SKM-1 treated with dmso at 0.1 percent for 144 hours (cell line): ENCODE measurements at regions not wholly inside any gene's neighbourhood (a gene's known extent, or its start where the extent isn't known, plus 50 kb on each side); places are given as distances from the start of the nearest gene placed in this dataset.
A peak's percentile ranks its signal among the peaks of the same experiment; 100 is the strongest.
"Not testable (repeated sequence)": the region's sequence is repeated elsewhere in the genome, so short reads cannot be mapped to it uniquely, and the experiment has no call there.

Experiments
- DNase-seq: peaks from one replicate; lab custom pipeline; 2025; ENCODE audit not compliant: unreplicated experiment; lab: John Stamatoyannopoulos, UW

DNA sequence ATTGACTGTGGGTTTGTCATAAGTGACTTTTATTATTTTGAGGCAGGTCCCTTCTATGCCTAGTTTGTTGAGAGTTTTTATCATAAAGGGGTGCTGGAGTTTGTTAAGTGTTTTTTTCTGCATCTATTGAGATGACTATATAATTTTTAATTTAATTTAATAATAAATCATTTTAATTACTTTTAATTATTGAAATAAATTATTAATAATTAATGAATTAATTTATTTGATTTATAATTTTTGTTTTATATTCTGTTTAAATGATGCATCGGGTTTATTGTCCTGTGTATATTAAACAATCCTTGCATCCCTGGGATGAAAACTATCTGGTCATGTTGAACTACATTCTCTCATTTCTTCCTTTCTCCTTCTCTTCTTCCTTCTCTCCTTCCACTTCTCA, 1352.2 kb upstream of the PRR20A start:
- no peak for DNase-seq

DNA sequence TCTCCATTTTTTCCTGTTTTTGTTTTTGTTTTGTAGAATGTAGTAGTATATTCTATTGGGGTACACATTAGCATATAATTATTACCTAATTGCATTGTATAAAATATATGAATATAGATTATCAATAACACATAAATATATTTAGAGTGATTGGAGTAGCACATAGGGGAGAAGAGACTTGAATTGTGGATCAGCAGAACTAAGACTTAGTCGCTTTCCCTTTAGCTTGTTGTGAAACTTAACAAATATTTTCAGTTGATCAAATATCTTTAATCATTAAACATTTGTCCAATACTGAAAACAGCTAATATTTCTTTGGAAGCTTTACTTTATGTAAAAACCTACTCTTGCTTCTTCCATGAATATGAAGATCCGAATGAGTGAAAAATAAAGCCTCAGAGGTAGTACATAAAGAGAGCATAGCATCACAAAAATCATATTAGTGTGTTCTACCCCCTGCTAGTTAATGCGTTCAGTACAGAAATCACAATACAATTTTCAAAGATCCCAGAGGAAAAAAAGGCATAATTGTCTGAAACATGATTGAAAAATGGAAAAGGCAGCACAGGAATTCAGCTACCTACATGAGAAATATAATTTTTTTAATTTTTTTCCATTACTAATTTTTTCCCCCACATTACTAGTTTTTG, 1348.0 kb upstream of the PRR20A start:
- DNase-seq, result no peak

DNA sequence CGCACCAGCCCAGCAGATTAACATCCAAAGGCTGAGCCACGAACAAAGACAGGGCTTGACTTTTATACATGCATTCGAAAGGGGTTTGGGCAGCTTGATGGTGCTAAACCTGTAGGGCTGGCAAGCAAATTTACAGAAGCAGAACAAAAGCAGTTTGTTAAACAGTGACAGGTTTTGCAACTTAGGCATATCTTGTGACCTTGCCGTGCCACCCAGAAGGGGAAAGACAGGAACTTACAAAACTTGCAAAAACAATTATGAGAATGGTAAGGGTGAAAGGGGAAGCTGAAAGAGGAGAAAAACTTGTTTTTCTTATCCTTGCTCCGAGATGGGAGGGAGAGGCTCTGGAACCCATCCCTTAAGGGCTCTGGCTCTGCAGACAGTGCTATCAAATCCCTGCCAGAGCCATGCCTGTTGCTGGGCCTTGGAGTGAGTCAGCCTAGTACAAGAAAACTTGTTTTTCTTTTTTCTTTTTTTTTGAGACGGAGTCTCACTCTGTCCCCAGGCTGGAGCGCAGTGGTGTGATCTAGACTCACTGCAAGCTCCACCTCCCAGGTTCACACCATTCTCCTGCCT, 1325.2 kb upstream of the PRR20A start:
- peak; percentile 96 for DNase-seq

DNA sequence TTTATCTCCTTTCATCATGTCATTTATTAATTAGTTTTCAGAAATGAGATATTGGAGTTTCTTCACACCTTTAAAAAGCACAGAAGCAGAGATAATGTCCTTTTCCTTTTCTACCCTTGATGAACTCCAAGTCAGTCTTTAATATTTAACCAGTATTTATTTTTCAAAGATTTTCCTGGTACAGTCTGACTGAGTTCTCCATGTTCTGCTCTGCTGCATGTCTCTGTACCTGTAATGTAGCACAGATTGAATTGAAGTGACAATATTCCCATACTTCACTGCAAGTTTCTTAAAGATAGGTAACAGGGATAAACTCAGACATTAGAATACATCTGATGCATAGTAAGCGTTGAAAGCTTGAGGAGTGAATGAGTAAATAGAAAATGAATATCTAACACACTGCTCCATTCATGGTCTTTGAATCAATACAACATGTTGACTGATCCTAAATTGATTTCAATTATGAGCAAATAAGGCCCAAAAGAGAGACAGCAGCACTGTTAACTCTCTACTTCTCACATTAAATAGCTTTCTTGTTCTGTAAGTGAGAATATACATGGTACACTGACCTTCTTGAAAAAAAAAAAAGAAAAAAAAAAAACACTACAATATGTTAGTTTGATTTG, 1323.6 kb upstream of the PRR20A start:
- DNase-seq, result no peak

DNA sequence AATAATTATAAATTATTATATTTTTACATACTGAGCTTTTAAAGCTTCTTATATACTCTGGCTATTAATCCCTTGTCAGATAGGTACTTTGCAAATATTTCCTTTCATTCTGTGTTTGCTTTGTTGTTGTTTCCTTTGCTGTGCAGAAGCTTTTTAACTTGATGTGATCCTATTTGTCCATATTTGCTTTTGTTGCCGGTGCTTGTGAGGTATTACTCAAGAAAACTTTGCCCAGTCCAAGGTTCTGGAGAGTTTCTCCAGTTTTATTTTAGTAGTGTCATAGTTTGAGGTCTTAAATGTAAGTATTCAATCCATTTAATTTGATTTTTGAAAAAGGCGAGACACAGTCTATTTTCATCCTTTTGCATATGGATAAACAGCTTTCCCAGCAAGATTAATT, 1319.9 kb upstream of the PRR20A start:
- DNase-seq, result no peak

DNA sequence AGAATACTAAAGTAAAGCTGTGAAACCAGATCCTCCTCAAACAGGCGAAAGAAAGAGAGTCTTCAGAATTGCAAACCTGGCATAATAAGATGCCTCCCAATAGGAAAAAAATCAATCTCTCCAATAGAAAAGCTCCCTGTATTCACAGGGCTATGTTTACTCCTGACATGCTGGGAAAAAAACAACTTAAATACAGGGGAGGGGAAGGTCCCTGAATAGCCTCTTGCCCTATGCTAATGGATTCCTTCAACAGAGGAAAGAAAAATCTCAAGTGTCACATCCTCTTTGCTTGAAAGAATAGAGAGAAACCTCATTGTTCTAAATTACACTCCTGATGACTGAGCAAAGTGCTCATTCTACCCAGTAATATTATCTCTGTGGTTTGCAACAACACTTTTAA, 1271.1 kb upstream of the PRR20A start:
- no peak for DNase-seq

DNA sequence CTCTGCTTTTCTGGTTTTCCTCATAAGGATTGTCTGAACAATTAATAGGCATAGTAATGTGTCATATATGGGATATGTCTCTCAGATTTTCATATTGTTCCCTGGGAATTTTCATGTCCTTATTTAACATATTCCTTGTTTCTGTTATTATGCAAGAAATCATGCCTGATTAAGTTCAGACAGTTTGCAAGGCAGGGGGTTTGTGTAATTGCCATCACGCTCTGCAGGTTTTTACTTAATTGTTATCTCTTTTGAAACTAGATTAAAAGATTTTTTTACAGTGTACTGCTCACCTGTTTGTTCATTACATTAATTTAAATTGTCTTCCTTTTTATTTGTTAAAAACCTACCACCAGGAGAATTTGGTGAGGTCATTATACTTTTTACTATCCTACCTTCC, 1253.2 kb upstream of the PRR20A start:
- no peak for DNase-seq

DNA sequence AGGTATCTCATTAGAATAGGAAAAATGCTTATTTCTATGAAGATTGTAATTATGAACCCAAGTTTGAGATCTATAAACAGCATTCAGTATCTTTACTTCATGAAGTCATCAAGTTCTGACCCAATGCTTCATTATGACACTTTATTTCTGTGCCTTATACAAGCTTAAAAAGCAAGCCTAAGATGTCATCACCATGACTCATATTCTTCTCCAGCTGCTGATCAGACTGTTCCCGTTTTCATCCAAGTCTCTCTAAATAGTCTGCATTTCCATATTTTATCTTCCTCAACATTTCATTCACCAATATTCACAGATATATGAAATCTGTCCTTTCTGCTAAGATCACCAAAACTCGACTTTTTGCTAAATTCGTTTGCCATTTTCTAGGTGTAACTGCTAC, 1247.2 kb upstream of the PRR20A start:
- no peak for DNase-seq

DNA sequence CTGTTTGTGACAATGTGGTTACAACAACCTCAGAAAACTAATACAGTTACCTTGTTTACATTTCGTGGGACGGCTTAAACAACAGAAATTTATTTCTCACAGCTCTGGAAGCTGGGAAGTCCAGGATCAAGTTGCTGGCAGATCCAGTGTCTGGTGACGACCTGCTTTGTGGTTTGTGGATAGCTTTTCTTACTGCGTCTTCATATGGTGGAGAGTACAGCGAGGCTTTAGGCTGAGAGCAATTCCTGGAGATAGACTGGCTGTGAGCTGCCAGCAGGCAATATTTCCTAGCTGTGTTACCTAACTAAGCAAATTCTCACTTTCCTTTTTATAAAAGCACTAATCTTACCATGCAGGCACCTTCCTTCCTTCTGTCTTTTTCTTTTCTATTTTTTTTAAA, 1203.5 kb upstream of the PRR20A start:
- no peak for DNase-seq

DNA sequence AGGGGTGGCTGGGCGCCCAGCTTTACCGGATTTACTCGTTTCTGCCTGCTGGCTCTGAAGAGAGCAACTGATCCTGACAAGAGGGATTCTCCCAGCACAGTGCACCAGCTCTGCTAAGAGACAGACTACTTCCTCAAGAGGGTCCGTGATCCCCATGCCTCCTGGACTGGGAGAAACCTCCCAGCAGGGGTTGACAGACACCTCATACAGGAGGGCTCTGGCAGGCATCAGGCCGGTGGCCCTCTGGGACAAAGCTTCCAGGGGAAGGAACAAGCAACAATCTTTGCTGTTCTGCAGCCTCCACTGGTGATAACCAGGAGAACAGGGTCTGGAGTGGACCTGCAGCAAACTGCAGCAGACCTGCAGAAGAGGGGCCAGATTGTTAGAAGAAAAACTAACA, 1192.5 kb upstream of the PRR20A start:
- DNase-seq, result no peak

DNA sequence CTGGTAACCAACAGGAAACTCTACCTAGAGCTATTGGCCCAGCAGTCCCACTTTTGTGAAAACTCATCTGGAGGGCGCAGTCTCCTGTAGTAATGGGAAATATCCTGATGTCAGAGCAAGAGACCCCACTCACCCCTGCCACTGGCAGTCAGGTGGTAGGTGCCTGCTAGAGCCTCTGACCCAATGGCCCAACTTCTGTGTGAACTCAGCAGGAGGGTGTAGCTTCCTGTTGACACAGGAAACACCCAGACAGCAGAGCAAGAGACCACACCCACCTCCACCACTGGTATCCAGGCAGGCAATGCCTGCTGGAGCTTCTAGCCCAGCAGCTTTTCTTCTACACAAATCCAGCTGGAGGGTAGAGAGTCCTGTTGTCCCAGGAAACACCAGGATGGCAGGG, 1176.8 kb upstream of the PRR20A start:
- no peak for DNase-seq

DNA sequence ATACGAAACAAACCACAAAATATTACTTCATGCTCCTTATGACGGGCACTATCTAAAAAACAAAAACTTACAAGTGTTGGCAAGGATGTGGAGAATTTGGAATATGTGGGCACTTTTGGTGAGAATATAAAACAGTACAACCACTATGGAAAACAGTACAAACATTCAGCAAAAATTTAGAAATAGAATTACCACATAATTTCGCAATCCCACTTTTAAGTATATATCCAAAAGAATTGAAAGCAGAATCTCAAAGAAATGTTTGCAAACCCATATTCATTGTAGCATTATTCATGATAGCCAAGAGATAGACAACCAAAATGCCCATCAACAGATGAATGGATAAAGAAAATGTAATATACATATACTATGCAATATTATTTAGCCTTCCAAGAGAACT, 1173.7 kb upstream of the PRR20A start:
- DNase-seq, result no peak

DNA sequence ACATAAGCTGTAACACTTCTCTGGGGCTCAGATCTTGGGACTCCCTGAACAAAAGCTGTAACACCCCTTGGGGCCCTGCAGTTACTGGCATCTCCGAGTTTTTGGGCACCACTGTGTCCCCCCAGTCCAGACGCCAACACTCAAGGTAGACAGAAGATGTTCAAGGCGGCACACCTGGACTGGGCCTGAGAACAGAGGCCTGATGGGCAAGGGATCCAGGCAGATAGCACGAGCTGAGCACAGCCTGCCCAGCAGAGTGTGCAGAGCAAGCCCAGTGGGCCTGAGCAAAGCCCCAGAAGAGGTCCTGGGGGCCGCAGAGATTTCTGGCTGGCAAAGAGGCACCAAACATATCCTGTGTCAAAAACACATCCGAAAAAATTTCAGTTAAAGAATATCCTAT, 1163.3 kb upstream of the PRR20A start:
- DNase-seq, result no peak

DNA sequence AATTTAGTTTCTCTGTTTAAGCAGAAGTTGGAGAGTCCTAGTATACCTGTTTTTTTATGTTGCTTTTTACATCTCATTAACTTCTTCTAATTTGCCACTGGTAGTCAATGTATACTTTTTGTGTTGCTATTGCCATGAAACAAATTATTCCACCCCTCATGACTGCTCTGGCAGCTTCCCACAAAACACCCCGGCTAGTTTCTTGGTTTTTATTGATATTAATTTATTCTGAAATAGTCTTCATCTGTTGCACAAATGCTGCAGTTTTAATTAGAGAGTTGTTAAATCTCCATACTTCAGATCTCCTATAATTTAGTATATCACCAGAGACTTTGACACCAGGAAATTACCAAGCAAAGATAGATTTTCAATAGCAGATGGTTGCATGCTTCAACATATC, 1159.3 kb upstream of the PRR20A start:
- DNase-seq, result no peak

DNA sequence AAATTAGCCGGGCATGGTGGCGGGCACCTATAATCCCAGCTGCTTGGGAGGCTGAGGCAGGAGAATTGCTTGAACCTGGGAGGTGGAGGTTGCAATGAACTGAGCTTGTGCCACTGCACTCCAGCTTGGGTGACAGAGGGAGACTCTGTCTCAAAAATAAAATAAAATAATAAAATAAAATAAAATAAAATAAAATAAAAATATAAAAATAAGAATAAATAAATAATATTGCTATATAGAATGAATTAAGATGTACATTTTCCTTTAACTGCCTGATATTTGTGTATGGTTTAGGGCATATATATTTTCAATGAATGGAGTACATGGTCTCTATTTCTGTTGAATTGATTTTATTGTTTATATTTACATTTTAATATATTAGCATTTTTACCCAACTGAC, 1156.7 kb upstream of the PRR20A start:
- DNase-seq, result not testable (repeated sequence)

DNA sequence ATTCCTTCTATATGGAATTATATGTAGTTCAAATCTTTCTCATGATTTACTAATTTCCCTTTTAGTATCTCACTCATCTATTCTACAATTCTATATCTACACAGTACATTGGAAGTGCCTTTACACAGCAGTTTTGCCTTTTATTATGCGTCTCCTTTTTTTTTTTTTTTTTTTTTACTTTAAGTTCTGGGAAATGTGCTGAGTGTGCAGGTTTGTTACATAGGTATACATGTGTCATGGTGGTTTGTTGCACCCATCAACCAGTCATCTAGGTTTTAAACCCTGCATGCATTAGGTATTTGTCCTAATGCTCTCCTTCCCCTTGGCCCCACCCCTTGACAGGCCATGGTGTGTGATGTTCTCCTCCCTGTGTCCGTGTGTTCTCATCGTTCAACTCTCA, 1150.1 kb upstream of the PRR20A start:
- DNase-seq, result no peak

DNA sequence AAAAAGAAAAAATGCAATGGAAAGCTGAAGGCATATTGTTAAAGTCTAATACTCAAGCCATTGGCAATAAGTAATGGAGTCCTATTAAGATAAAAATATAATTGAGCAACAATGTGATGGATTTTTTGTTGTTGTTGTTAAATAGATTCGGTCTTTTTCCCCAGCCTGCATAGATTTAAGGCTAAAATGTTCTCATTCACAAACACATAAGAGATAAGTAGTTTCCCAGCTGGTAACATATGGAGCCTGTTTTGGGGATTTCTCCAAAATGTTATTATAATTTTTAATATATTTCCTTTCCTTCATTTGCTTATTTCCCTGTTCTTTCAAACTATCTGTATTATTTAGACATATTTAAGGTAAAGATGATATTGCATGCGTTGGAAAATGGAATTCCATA, 1149.1 kb upstream of the PRR20A start:
- no peak for DNase-seq

DNA sequence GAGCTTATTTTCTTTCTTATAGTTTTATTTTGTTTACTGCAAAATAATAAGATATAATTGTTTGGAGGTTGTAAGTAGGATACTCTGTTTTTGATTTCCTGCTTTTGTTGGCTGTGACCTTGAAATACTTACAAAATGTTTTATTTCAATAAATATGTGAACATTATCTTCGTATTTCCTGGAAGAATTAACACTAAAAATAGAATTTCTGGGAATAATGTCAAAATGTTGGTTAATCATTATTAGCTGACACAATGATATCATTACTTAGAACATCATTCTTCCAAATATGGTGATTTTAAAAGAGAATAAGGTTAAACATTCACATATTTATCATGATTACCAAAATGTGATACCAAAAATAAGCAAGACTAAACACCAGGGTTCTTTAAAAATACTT, 1148.6 kb upstream of the PRR20A start:
- DNase-seq, result no peak

DNA sequence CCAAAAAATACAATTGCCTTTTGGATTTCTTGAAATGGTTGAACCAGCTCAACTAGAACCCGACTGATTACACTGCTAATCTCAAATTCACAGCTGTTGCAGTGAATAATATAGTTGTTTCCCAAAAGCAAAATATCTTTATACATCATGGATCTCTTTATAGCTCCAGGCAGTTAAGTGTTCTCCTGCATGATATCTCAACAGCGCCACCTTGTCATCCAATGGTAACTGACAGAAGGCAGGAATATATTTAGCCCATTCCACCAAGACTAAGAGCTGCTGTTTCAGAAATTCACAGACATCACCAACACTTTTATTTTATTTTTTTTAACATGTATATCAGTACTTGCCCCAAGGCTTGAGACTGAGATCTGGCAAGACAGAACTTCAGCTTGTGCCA, 1141.0 kb upstream of the PRR20A start:
- peak; percentile 8 for DNase-seq

DNA sequence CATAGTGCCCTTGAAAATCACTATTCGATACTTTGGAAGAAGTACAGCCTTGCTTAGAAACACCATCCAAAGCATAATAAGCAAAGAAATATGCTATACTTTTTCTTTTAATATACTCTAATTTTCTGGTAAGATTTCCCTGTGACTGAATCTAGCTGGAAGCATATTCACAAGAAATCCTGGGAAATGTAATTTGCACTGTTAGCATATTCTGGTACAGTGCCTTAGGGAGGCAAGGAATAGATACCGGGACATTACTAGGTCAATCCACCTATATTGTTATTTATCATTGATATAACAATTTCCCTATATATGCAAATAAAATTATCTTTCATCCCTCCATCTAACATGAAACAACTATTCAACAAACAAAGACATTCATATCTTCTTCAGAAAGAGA, 1131.3 kb upstream of the PRR20A start:
- DNase-seq, result no peak

DNA sequence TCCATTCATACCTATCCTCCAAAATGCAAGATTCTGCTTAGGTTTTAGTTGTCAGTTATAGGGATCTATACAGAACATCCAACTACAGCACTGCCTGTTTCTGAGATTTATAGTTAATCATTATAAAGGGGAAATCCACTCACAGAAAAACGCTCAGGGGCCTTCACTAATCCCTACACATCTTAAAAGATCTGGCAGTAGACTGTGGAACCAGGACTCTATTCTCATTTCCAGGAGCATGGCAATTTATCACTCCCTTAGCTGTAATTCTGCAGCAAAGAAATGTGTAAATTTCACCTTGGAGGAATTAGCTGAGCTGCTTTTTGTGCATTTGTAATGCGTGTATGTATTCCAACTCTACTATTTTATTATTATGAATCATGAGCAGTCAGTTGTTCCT, 1128.1 kb upstream of the PRR20A start:
- no peak for DNase-seq

DNA sequence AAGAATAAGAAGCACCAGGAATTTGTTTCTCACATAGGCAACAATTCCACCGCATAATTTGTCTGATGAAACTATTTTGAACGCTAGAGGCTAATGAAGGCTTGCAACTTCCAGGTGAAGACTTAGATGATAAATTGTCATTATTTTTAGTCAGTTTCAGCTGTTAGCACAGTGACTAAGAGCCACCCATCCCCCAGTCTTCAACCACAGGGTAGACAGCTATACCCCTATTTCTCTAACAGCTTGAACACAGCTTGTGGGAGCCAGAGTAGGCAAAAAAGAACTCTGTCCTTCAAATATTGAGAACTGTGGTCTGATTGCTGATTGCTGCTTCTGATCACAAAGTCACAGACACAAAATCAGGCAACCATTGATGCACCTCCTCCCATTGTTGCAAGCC, 1124.8 kb upstream of the PRR20A start:
- DNase-seq, result no peak

DNA sequence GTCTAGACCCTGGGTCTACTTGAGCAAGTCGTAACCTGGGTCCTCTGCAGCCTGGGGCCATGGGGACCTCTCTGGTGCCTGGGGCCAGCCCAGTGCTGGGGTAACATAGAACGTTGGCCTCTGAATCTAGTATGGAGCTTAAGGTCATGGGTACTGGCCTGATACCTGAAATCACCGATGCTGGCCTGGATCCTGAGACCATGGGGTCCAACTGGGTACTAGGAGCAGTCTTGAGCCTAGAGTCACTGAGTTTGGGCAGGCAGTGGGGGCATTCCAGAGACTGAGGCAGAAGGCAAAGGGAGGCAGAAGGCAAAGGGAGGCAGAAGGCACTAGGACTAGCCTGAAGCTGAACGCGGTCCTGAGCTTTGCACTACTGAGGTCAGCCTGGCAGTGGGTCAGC, 1121.1 kb upstream of the PRR20A start:
- no peak for DNase-seq
